GM18499 (cell line): ENCODE measurements at regions not wholly inside any gene's neighbourhood (a gene's known extent, or its start where the extent isn't known, plus 50 kb on each side); places are given as distances from the start of the nearest gene placed in this dataset.
"Not testable (repeated sequence)": the region's sequence is repeated elsewhere in the genome, so short reads cannot be mapped to it uniquely, and the experiment has no call there.

ENCODE experiments used
- ATAC-seq: cut with Tn5 transposase; IDR thresholded peaks from one replicate; pipeline ENCODE4 v1.9.1; 2021; ENCODE audit warnings: moderate number of reproducible peaks; ENCODE audit not compliant: insufficient read depth, unreplicated experiment

- ATAC-seq: not testable (repeated sequence)
Measured at GRCh38 chr9:41075671-41076070, 52.8 kb downstream of the FOXD4L6 start.

GRCh38 chr9:41074356-41074942, 54.0 kb downstream of the FOXD4L6 start:
- ATAC-seq: peak; percentile 37

GRCh38 chr9:41073471-41074243, 54.8 kb downstream of the FOXD4L6 start:
- not testable (repeated sequence) for ATAC-seq

- ATAC-seq: peak; percentile 65
Measured at GRCh38 chr9:41064125-41064795, 64.2 kb downstream of the FOXD4L6 start.

GRCh38 chr9:41063243-41063642, 65.2 kb downstream of the FOXD4L6 start:
- ATAC-seq: not testable (repeated sequence)

- not testable (repeated sequence) for ATAC-seq
Measured at GRCh38 chr9:41059603-41060002, 68.9 kb downstream of the FOXD4L6 start.

- ATAC-seq: peak; percentile 71
Measured at GRCh38 chr9:41053666-41054363, 74.7 kb downstream of the FOXD4L6 start.

GRCh38 chr9:41048672-41049071, 79.8 kb downstream of the FOXD4L6 start:
- ATAC-seq: not testable (repeated sequence)

- not testable (repeated sequence) for ATAC-seq
Measured at GRCh38 chr9:41047792-41048191, 80.7 kb downstream of the FOXD4L6 start.

- not testable (repeated sequence) for ATAC-seq
Measured at GRCh38 chr9:41044930-41045329, 83.6 kb downstream of the FOXD4L6 start.

- ATAC-seq: not testable (repeated sequence)
Measured at GRCh38 chr9:41043433-41043832, 85.0 kb downstream of the FOXD4L6 start.

- not testable (repeated sequence) for ATAC-seq
Measured at GRCh38 chr9:41042111-41042510, 86.4 kb downstream of the FOXD4L6 start.

GRCh38 chr9:41040705-41041342, 87.7 kb downstream of the FOXD4L6 start:
- not testable (repeated sequence) for ATAC-seq

- not testable (repeated sequence) for ATAC-seq
Measured at GRCh38 chr9:41035276-41035675, 93.2 kb downstream of the FOXD4L6 start.

GRCh38 chr9:41034699-41035197, 93.7 kb downstream of the FOXD4L6 start:
- not testable (repeated sequence) for ATAC-seq

- not testable (repeated sequence) for ATAC-seq
Measured at GRCh38 chr9:41033877-41034276, 94.6 kb downstream of the FOXD4L6 start.

- ATAC-seq: not testable (repeated sequence)
Measured at GRCh38 chr9:41033360-41033759, 95.1 kb downstream of the FOXD4L6 start.

GRCh38 chr9:41026912-41027676, 101.4 kb downstream of the FOXD4L6 start:
- not testable (repeated sequence) for ATAC-seq

GRCh38 chr9:41022365-41022764, 106.1 kb downstream of the FOXD4L6 start:
- not testable (repeated sequence) for ATAC-seq
